SK-N-SH (cell line): ENCODE measurements at regions not wholly inside any gene's neighbourhood (a gene's known extent, or its start where the extent isn't known, plus 50 kb on each side); places are given as distances from the start of the nearest gene placed in this dataset.
"Not testable (repeated sequence)": the region's sequence is repeated elsewhere in the genome, so short reads cannot be mapped to it uniquely, and the experiment has no call there.

ENCODE experiments used
- CTCF ChIA-PET: fragments of 300-600, 350-600 bp; formaldehyde crosslinking; extraction: SDS; loops from one replicate; lab custom pipeline; 2021; lab: Yijun Ruan, JAX
- POLR2A ChIA-PET: fragments of 350-600 bp; sonication (Branson Sonifier 250); formaldehyde crosslinking; extraction: SDS; loops from one replicate; lab custom pipeline; 2020; ENCODE audit warnings: antibody characterized with exemption, inconsistent platforms; lab: Yijun Ruan, JAX
- DNase-seq: peaks from one replicate; pipeline ENCODE4 v3.0.0; 2012
- H2AFZ ChIP-seq: fragments of 200-600 bp; sonication (generic); 2 replicates; pipeline ENCODE4 v1.8.1; 2016; ENCODE audit warnings: antibody characterized with exemption, mild to moderate bottlenecking, low read depth
- H3F3A ChIP-seq: fragments of 200-600 bp; sonication (generic); replicated peaks from 2 replicates; pipeline ENCODE3; 2016; ENCODE audit warnings: antibody characterized with exemption, mild to moderate bottlenecking; ENCODE audit not compliant: insufficient read depth
- H3K27ac ChIP-seq, 2 experiments: fragments of 200-500 bp in 1 of 2; fragments of 200-600 bp in 1 of 2; sonication (Bioruptor generic) in 1 of 2; sonication (generic), shearing (Covaris generic) in 1 of 2; 2 replicates each; pipeline versions ENCODE4 v1.5.1 to v1.6.1; 2014 to 2016; ENCODE audit warnings: low read depth in 2 of 2, inconsistent platforms in 1 of 2, low read length in 1 of 2, mild to moderate bottlenecking in 1 of 2, mixed read lengths in 1 of 2
- H3K27me3 ChIP-seq: fragments of 200-600 bp; sonication (generic), shearing (Covaris generic); 2 replicates; pipeline ENCODE4 v1.6.1; 2016; ENCODE audit warnings: mixed run types; ENCODE audit not compliant: insufficient read depth
- H3K36me3 ChIP-seq, 2 experiments: fragments of 200-500 bp in 1 of 2; fragments of 200-600 bp in 1 of 2; sonication (Bioruptor generic) in 1 of 2; sonication (generic) in 1 of 2; replicated peaks in 1 of 2; 2 replicates each; pipeline versions ENCODE3 to v1.5.1; 2014 to 2016; ENCODE audit warnings: low read length in 1 of 2, mild to moderate bottlenecking in 1 of 2; ENCODE audit not compliant: insufficient read depth in 2 of 2, control insufficient read depth in 1 of 2
- H3K4me1 ChIP-seq, 2 experiments: fragments of 200-500 bp in 1 of 2; fragments of 200-600 bp in 1 of 2; sonication (Bioruptor generic) in 1 of 2; sonication (generic), shearing (Covaris generic) in 1 of 2; 2 replicates each; pipeline versions ENCODE4 v1.5.1 to v1.6.1; 2014 to 2016; ENCODE audit warnings: low read depth in 1 of 2, low read length in 1 of 2, mixed run types in 1 of 2; ENCODE audit not compliant: insufficient read depth in 2 of 2, control insufficient read depth in 1 of 2
- H3K4me2 ChIP-seq: fragments of 200-600 bp; sonication (generic), shearing (Covaris generic); 2 replicates; pipeline ENCODE4 v1.6.1; 2017; ENCODE audit warnings: mixed run types
- H3K4me3 ChIP-seq, 2 experiments: fragments of 200-500 bp in 1 of 2; fragments of 200-600 bp in 1 of 2; sonication (Bioruptor generic) in 1 of 2; sonication (generic), shearing (Covaris generic) in 1 of 2; 2 replicates each; pipeline versions ENCODE4 v1.5.1 to v1.8.1; 2014 to 2016; ENCODE audit warnings: low read depth in 2 of 2, inconsistent platforms in 1 of 2, low read length in 1 of 2, mild to moderate bottlenecking in 1 of 2, mixed read lengths in 1 of 2, moderate library complexity in 1 of 2
- H3K79me2 ChIP-seq: fragments of 200-600 bp; sonication (generic); 2 replicates; pipeline ENCODE4 v1.8.1; 2017; ENCODE audit warnings: mild to moderate bottlenecking; ENCODE audit not compliant: insufficient read depth
- H3K9ac ChIP-seq: fragments of 200-600 bp; sonication (generic); 2 replicates; pipeline ENCODE4 v1.6.1; 2017; ENCODE audit warnings: mixed run types
- H3K9me2 ChIP-seq: fragments of 200-600 bp; sonication (generic); 2 replicates; pipeline ENCODE4 v1.6.1; 2017; ENCODE audit warnings: mixed run types
- H3K9me3 ChIP-seq: fragments of 200-600 bp; sonication (generic); 2 replicates; pipeline ENCODE4 v1.6.1; 2017; ENCODE audit warnings: mixed run types, mild to moderate bottlenecking, moderate library complexity
- H4K20me1 ChIP-seq: fragments of 200-600 bp; sonication (generic); 2 replicates; pipeline ENCODE4 v1.6.1; 2017; ENCODE audit warnings: mild to moderate bottlenecking, mixed run types; ENCODE audit not compliant: insufficient read depth
- ELF1 ChIP-seq: IDR thresholded peaks from 2 replicates; pipeline ENCODE4 v1.4.0; 2012
- EP300 ChIP-seq, 2 experiments: IDR thresholded peaks; 2 replicates each; pipeline versions ENCODE4 v1.4.0 to v1.6.1; 2012; ENCODE audit warnings: borderline replicate concordance in 1 of 2, low read depth in 1 of 2, low read length in 1 of 2
- EZH2phosphoT487 ChIP-seq: fragments of 200-600 bp; sonication (generic); IDR thresholded peaks from 2 replicates; pipeline ENCODE4 v1.6.1; 2017; ENCODE audit warnings: low read depth, mixed run types, mild to moderate bottlenecking, antibody characterized with exemption, moderate library complexity, borderline replicate concordance
- GABPA ChIP-seq: IDR thresholded peaks from 2 replicates; pipeline ENCODE4 v1.4.0; 2012; ENCODE audit warnings: low read depth, mild to moderate bottlenecking
- RCOR1 ChIP-seq: fragments of 150-350 bp; IDR thresholded peaks from 2 replicates; pipeline ENCODE4 v1.6.1; 2017; ENCODE audit warnings: antibody characterized with exemption, low read length
- RXRA ChIP-seq: IDR thresholded peaks from 2 replicates; pipeline ENCODE4 v1.4.0; 2012; ENCODE audit warnings: low read depth, mild to moderate bottlenecking, borderline replicate concordance
- SIN3A ChIP-seq: IDR thresholded peaks from 2 replicates; pipeline ENCODE4 v1.6.1; 2012; ENCODE audit warnings: low read depth, mild to moderate bottlenecking, low read length, moderate library complexity, borderline replicate concordance
- TEAD4 ChIP-seq: IDR thresholded peaks from 2 replicates; pipeline ENCODE4 v1.4.0; 2012; ENCODE audit warnings: mild to moderate bottlenecking, borderline replicate concordance; ENCODE audit not compliant: insufficient read depth
- USF1 ChIP-seq: IDR thresholded peaks from 2 replicates; pipeline ENCODE4 v1.4.0; 2012; ENCODE audit warnings: low read depth, borderline replicate concordance
- WGBS: methylation state at CpG from one replicate; pipeline ENCODE4 v1.1.6; 2017; ENCODE audit warnings: low lambda C conversion rate; 5-methylcytosine and 5-hydroxymethylcytosine counted together
- TF ChIP-seq, protein P1 (sequence below): IDR thresholded peaks from 2 replicates; pipeline ENCODE4 v1.6.1; 2012; ENCODE audit warnings: mild to moderate bottlenecking, low read depth, low read length, moderate library complexity
- TF ChIP-seq, protein P2 (sequence below): IDR thresholded peaks from 2 replicates; pipeline ENCODE4 v1.4.0; 2012; ENCODE audit warnings: low read depth, borderline replicate concordance
- TF ChIP-seq, protein P3 (sequence below): fragments of 200-600 bp; sonication (generic); IDR thresholded peaks from 2 replicates; pipeline ENCODE4 v1.6.1; 2017; ENCODE audit warnings: antibody characterized with exemption, mild to moderate bottlenecking, moderate library complexity

GRCh38 chr11:134591338-134591737 lies 179.3 kb upstream of the B3GAT1 start:
- 37% methylated on average over 3 of the region's 3 CpGs for WGBS
- Histone ChIP-seq H3F3A (no peaks in the 10 kb centered on the region), H2AFZ (no peak overlapping the region), H3K27ac (no peak overlapping the region), H3K36me3 (no peaks in the 10 kb centered on the region), H3K9me2 (no peaks in the 10 kb centered on the region), H3K27me3 (no peaks in the 10 kb centered on the region), H3K4me2 (no peak overlapping the region), H3K9me3 (no peaks in the 10 kb centered on the region), H4K20me1 (no peaks in the 10 kb centered on the region), H3K4me3 (no peak overlapping the region), H3K4me1 (no peaks in the 10 kb centered on the region), H3K9ac (no peak overlapping the region), H3K79me2 (no peaks in the 10 kb centered on the region)
- ChIA-PET POLR2A (no interaction called here), CTCF (interaction anchor here (0.6 to 1.3 kb wide), 5 partner anchors 74 to 277 kb away, joined by 3 to 4 read pairs (median 3); no protein-coding TSS in a partner anchor)
- TF ChIP-seq, protein P1, sequence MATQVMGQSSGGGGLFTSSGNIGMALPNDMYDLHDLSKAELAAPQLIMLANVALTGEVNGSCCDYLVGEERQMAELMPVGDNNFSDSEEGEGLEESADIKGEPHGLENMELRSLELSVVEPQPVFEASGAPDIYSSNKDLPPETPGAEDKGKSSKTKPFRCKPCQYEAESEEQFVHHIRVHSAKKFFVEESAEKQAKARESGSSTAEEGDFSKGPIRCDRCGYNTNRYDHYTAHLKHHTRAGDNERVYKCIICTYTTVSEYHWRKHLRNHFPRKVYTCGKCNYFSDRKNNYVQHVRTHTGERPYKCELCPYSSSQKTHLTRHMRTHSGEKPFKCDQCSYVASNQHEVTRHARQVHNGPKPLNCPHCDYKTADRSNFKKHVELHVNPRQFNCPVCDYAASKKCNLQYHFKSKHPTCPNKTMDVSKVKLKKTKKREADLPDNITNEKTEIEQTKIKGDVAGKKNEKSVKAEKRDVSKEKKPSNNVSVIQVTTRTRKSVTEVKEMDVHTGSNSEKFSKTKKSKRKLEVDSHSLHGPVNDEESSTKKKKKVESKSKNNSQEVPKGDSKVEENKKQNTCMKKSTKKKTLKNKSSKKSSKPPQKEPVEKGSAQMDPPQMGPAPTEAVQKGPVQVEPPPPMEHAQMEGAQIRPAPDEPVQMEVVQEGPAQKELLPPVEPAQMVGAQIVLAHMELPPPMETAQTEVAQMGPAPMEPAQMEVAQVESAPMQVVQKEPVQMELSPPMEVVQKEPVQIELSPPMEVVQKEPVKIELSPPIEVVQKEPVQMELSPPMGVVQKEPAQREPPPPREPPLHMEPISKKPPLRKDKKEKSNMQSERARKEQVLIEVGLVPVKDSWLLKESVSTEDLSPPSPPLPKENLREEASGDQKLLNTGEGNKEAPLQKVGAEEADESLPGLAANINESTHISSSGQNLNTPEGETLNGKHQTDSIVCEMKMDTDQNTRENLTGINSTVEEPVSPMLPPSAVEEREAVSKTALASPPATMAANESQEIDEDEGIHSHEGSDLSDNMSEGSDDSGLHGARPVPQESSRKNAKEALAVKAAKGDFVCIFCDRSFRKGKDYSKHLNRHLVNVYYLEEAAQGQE: no peak
- TF ChIP-seq USF1: no peak
- TF ChIP-seq, protein P2, sequence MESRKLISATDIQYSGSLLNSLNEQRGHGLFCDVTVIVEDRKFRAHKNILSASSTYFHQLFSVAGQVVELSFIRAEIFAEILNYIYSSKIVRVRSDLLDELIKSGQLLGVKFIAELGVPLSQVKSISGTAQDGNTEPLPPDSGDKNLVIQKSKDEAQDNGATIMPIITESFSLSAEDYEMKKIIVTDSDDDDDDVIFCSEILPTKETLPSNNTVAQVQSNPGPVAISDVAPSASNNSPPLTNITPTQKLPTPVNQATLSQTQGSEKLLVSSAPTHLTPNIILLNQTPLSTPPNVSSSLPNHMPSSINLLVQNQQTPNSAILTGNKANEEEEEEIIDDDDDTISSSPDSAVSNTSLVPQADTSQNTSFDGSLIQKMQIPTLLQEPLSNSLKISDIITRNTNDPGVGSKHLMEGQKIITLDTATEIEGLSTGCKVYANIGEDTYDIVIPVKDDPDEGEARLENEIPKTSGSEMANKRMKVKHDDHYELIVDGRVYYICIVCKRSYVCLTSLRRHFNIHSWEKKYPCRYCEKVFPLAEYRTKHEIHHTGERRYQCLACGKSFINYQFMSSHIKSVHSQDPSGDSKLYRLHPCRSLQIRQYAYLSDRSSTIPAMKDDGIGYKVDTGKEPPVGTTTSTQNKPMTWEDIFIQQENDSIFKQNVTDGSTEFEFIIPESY: no peak
- TF ChIP-seq SIN3A: no peak
- no peak for TF ChIP-seq RXRA
- TF ChIP-seq ELF1: no peak
- no peak for TF ChIP-seq GABPA
- no peak for TF ChIP-seq TEAD4
- TF ChIP-seq EZH2phosphoT487: no peak
- DNase-seq: no peak

- H3K4me2 ChIP-seq: no peak overlapping the region
- H4K20me1 ChIP-seq: no peaks in the 10 kb centered on the region
- no peaks in the 10 kb centered on the region for H3K36me3 ChIP-seq
- no peaks in the 10 kb centered on the region for H3K9me2 ChIP-seq
- no peak overlapping the region for H3K27ac ChIP-seq
- no peaks in the 10 kb centered on the region for H3K9me3 ChIP-seq
- no peak for DNase-seq
- H3F3A ChIP-seq: no peaks in the 10 kb centered on the region
- ChIA-PET POLR2A (no interaction called here), CTCF (no interaction called here)
- H3K27me3 ChIP-seq: no peaks in the 10 kb centered on the region
- H3K4me3 ChIP-seq: no peak overlapping the region
- H3K79me2 ChIP-seq: no peaks in the 10 kb centered on the region
- peaks cover 0 to 7% of the 10 kb centered on the region in 2 experiments; a peak in 1 of 4 replicates for H3K4me1 ChIP-seq
- TF ChIP-seq RCOR1 (no peak), EP300 (IDR thresholded peaks at IDR 0.05; ENCODE audit: borderline replicate concordance in 1 of 2, low read depth in 1 of 2, low read length in 1 of 2) (no peak)
- TF ChIP-seq, protein P3, sequence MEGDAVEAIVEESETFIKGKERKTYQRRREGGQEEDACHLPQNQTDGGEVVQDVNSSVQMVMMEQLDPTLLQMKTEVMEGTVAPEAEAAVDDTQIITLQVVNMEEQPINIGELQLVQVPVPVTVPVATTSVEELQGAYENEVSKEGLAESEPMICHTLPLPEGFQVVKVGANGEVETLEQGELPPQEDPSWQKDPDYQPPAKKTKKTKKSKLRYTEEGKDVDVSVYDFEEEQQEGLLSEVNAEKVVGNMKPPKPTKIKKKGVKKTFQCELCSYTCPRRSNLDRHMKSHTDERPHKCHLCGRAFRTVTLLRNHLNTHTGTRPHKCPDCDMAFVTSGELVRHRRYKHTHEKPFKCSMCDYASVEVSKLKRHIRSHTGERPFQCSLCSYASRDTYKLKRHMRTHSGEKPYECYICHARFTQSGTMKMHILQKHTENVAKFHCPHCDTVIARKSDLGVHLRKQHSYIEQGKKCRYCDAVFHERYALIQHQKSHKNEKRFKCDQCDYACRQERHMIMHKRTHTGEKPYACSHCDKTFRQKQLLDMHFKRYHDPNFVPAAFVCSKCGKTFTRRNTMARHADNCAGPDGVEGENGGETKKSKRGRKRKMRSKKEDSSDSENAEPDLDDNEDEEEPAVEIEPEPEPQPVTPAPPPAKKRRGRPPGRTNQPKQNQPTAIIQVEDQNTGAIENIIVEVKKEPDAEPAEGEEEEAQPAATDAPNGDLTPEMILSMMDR: no peak
- 19% methylated on average over 5 of the region's 5 CpGs for WGBS
- H2AFZ ChIP-seq: no peak overlapping the region
- H3K9ac ChIP-seq: no peak overlapping the region
These were observed 177.1 kb upstream of the B3GAT1 start for GRCh38 chr11:134589129-134589528.

DNA sequence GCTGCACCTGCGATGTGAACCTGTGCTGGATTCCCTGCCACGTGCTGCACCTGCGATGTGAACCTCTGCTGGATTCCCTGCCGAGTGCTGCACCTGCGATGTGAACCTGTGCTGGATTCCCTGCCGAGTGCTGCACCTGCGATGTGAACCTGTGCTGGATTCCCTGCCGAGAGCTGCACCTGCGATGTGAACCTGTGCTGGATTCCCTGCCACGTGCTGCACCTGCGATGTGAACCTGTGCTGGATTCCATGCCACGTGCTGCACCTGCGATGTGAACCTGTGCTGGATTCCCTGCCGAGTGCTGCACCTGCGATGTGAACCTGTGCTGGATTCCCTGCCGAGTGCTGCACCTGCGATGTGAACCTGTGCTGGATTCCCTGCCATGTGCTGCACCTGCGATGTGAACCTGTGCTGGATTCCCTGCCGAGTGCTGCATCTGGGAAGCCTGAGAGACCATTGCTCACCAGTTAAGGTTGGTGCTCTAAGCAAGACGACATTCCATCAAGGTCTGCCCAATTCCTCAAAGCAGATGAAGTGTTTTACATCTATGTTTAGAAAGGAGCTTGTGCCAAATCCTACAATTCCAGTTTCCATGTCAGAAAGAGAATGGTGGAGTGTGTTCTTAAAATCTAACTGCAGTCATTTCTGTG lies 176.5 kb upstream of the B3GAT1 start:
- DNase-seq, H3K36me3 ChIP-seq, H3K27me3 ChIP-seq, H3K4me2 ChIP-seq, H3F3A ChIP-seq, H3K9me3 ChIP-seq, H2AFZ ChIP-seq, H4K20me1 ChIP-seq, H3K9ac ChIP-seq, POLR2A ChIA-PET, H3K79me2 ChIP-seq, H3K27ac ChIP-seq, H3K9me2 ChIP-seq, H3K4me3 ChIP-seq: not testable (repeated sequence)
- CTCF ChIA-PET: interaction anchor here (0.7 kb wide), 1 partner anchor 23 kb away, joined by 4 read pairs; no protein-coding TSS in a partner anchor
- H3K4me1 ChIP-seq: peaks cover 0 to 12% of the 10 kb centered on the region in 2 experiments; a peak in 1 of 4 replicates
- 19% methylated on average over 9 of the region's 20 CpGs for WGBS
